ENCODE measurements at regions not wholly inside any gene's neighbourhood (a gene's known extent, or its start where the extent isn't known, plus 50 kb on each side); places are given as distances from the start of the nearest gene placed in this dataset.

DNA sequence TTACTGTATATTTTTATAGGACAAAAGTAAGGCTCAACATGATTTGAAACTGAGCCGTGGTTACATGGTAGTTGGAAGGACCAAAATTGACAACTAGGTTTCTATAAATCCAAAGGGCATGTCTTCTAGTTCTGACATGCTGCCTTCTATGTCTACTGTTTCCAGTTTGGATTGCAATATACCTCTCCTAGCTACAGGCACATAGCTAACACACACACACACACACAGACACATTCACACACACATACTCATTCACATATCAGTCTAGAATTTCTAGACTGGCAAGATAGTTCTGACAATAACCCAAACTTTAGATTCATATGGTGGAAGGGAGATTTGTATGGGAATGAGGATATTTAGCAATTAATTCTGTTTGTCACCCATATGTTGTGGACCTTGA lies 544.8 kb upstream of the CAMK1G start:
- H3K27ac Mint-ChIP-seq (ENCODE audit: unreplicated experiment): no peak overlapping the region
- no peaks in the 10 kb centered on the region for H3K36me3 Mint-ChIP-seq (ENCODE audit: unreplicated experiment)
- no peak for TF ChIP-seq CTCF (IDR thresholded peaks at IDR 0.05; ENCODE audit: partially characterized antibody, unreplicated experiment)
- H3K27me3 Mint-ChIP-seq (ENCODE audit: unreplicated experiment): no peaks in the 10 kb centered on the region
- H3K4me1 Mint-ChIP-seq (ENCODE audit: low read depth, unreplicated experiment): no peaks in the 10 kb centered on the region
- DNase-seq: no peak
- no peaks in the 10 kb centered on the region for H3K9me3 Mint-ChIP-seq (ENCODE audit: unreplicated experiment)
- H3K4me3 Mint-ChIP-seq (ENCODE audit: unreplicated experiment): no peak overlapping the region

DNA sequence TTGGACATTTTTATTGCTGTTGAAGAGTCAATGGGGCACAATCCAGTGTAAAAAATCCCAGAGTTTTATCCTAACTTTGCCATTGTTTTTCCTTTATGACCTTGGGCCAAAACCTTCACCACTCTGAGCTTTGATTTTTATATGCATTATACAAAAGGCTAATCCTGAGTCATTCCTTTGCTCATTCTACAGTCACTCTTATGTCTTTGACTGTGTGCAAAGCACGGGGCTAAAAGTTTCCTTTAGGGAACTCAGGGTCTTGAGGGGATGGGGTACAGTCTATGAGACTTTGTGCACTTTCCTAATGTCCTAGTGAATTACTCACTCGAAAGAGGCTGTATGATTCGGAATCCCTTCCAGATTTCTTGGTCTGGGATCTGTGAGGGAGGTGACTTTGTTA lies 543.2 kb upstream of the CAMK1G start:
- no peak for DNase-seq
- Mint-ChIP-seq H3K27me3 (ENCODE audit: unreplicated experiment) (no peaks in the 10 kb centered on the region), H3K9me3 (ENCODE audit: unreplicated experiment) (no peaks in the 10 kb centered on the region), H3K27ac (ENCODE audit: unreplicated experiment) (no peak overlapping the region), H3K4me3 (ENCODE audit: unreplicated experiment) (no peak overlapping the region), H3K4me1 (ENCODE audit: low read depth, unreplicated experiment) (no peaks in the 10 kb centered on the region), H3K36me3 (ENCODE audit: unreplicated experiment) (no peaks in the 10 kb centered on the region)
- no peak for TF ChIP-seq CTCF (IDR thresholded peaks at IDR 0.05; ENCODE audit: partially characterized antibody, unreplicated experiment)

- DNase-seq: no peak
- no peak for TF ChIP-seq CTCF (IDR thresholded peaks at IDR 0.05; ENCODE audit: partially characterized antibody, unreplicated experiment)
- Mint-ChIP-seq H3K27ac (ENCODE audit: unreplicated experiment) (no peak overlapping the region), H3K27me3 (ENCODE audit: unreplicated experiment) (no peaks in the 10 kb centered on the region), H3K4me1 (ENCODE audit: low read depth, unreplicated experiment) (no peaks in the 10 kb centered on the region), H3K9me3 (ENCODE audit: unreplicated experiment) (no peaks in the 10 kb centered on the region), H3K4me3 (ENCODE audit: unreplicated experiment) (no peak overlapping the region), H3K36me3 (ENCODE audit: unreplicated experiment) (no peaks in the 10 kb centered on the region)
Observed at GRCh38 chr1:209041927-209042326, 541.6 kb upstream of the CAMK1G start.

- H3K27ac Mint-ChIP-seq (ENCODE audit: unreplicated experiment): no peak overlapping the region
- DNase-seq: no peak
- H3K4me1 Mint-ChIP-seq (ENCODE audit: low read depth, unreplicated experiment): peaks cover 2% of the 10 kb centered on the region
- TF ChIP-seq CTCF (IDR thresholded peaks at IDR 0.05; ENCODE audit: partially characterized antibody, unreplicated experiment): no peak
- H3K9me3 Mint-ChIP-seq (ENCODE audit: unreplicated experiment): no peaks in the 10 kb centered on the region
- H3K4me3 Mint-ChIP-seq (ENCODE audit: unreplicated experiment): no peak overlapping the region
- H3K27me3 Mint-ChIP-seq (ENCODE audit: unreplicated experiment): no peaks in the 10 kb centered on the region
- H3K36me3 Mint-ChIP-seq (ENCODE audit: unreplicated experiment): no peaks in the 10 kb centered on the region
Observed at GRCh38 chr1:209042413-209042812, 541.1 kb upstream of the CAMK1G start.

GRCh38 chr1:209045331-209046057 lies 538.0 kb upstream of the CAMK1G start:
- Mint-ChIP-seq H3K27ac (ENCODE audit: unreplicated experiment) (no peak overlapping the region), H3K27me3 (ENCODE audit: unreplicated experiment) (peaks cover 2% of the 10 kb centered on the region), H3K36me3 (ENCODE audit: unreplicated experiment) (no peaks in the 10 kb centered on the region), H3K4me3 (ENCODE audit: unreplicated experiment) (no peak overlapping the region), H3K4me1 (ENCODE audit: low read depth, unreplicated experiment) (peaks cover 4% of the 10 kb centered on the region), H3K9me3 (ENCODE audit: unreplicated experiment) (no peaks in the 10 kb centered on the region)
- DNase-seq: no peak
- TF ChIP-seq CTCF (IDR thresholded peaks at IDR 0.05; ENCODE audit: partially characterized antibody, unreplicated experiment): no peak
